HCT116 (cell line): ENCODE measurements at regions not wholly inside any gene's neighbourhood (a gene's known extent, or its start where the extent isn't known, plus 50 kb on each side); places are given as distances from the start of the nearest gene placed in this dataset.

ENCODE experiments used
- ATAC-seq: fragments of 200-7000 bp; cut with Tn5 transposase; 2 replicates; pipeline ENCODE4 v1.9.1; 2020; ENCODE audit warnings: mild to moderate bottlenecking, moderate library complexity
- BruUV-seq: library from RNA; stranded (reverse); fragments of 400-500 nt; replicated peaks from 2 replicates; lab custom pipeline; 2021; lab: Mats Ljungman, UMichigan
- CTCF ChIA-PET: fragments of 300-600 bp; sonication (Branson Sonifier 250); formaldehyde crosslinking; loops from one replicate; lab custom pipeline; 2021; ENCODE audit warnings: antibody characterized with exemption; lab: Charles Lee
- POLR2A ChIA-PET: fragments of 300-600, 350-600 bp; sonication (Branson Sonifier 250); formaldehyde crosslinking; loops from one replicate; lab custom pipeline; 2021; ENCODE audit warnings: antibody characterized with exemption; lab: Charles Lee
- RAD21 ChIA-PET, 2 experiments: fragments of 300-600 bp; sonication (Branson Sonifier 250); formaldehyde crosslinking; loops; one replicate each; lab custom pipeline; 2023; ENCODE audit warnings: low total read pairs in 2 of 2; ENCODE audit not compliant: uncharacterized antibody in 2 of 2, unreplicated experiment in 2 of 2, low non-redundant PET in 1 of 2; lab: Charles Lee
- DNase-seq: peaks from one replicate; pipeline ENCODE4 v3.0.0-alpha.2; 2010; ENCODE audit warnings: low read depth, low spot score
- H2AFZ ChIP-seq: fragments of 200-600 bp; shearing (Covaris generic), sonication (generic); 2 replicates; pipeline ENCODE4 v1.6.1; 2017; ENCODE audit warnings: low read depth, mixed run types, mixed read lengths, antibody characterized with exemption, low read length; ENCODE audit not compliant: poor library complexity, severe bottlenecking
- H3K27ac ChIP-seq: 2 replicates; pipeline ENCODE4 v1.5.1; 2012; ENCODE audit warnings: low read depth, low read length
- H3K27me3 ChIP-seq: fragments of 200-600 bp; sonication (generic); 2 replicates; pipeline ENCODE4 v1.6.1; 2016; ENCODE audit warnings: mixed run types, low read length, mixed read lengths; ENCODE audit not compliant: insufficient read depth
- H3K36me3 ChIP-seq, 2 experiments: fragments of 200-500 bp in 1 of 2; fragments of 200-600 bp in 1 of 2; sonication (Bioruptor generic) in 1 of 2; sonication (generic) in 1 of 2; 2 replicates each; pipeline versions ENCODE4 v1.5.1 to v1.6.1; 2014 to 2016; ENCODE audit warnings: low read length in 2 of 2, inconsistent platforms in 1 of 2, mixed read lengths in 1 of 2, mixed run types in 1 of 2; ENCODE audit not compliant: insufficient read depth in 2 of 2, control insufficient read depth in 1 of 2
- H3K4me1 ChIP-seq, 2 experiments: fragments of 200-600 bp in 1 of 2; sonication (generic) in 1 of 2; 2 replicates each; pipeline versions ENCODE4 v1.5.1 to v1.6.1; 2012 to 2017; ENCODE audit warnings: low read length in 2 of 2, inconsistent platforms in 1 of 2, mild to moderate bottlenecking in 1 of 2, mixed read lengths in 1 of 2, mixed run types in 1 of 2, moderate library complexity in 1 of 2; ENCODE audit not compliant: insufficient read depth in 2 of 2, control insufficient read depth in 1 of 2
- H3K4me2 ChIP-seq: fragments of 200-600 bp; sonication (generic); 2 replicates; pipeline ENCODE4 v1.6.1; 2017; ENCODE audit warnings: mixed run types, low read length, mixed read lengths
- H3K4me3 ChIP-seq, 2 experiments: fragments of 200-600 bp in 1 of 2; sonication (generic) in 1 of 2; replicated peaks in 1 of 2; 2 replicates each; pipeline ENCODE4 v1.5.1; 2011 to 2016; ENCODE audit warnings: low read length in 2 of 2, control low read depth in 1 of 2, low read depth in 1 of 2, mild to moderate bottlenecking in 1 of 2, mixed read lengths in 1 of 2, mixed run types in 1 of 2
- H3K79me2 ChIP-seq: fragments of 200-600 bp; sonication (generic); 2 replicates; pipeline ENCODE4 v1.6.1; 2017; ENCODE audit warnings: mild to moderate bottlenecking, mixed run types, low read length, moderate library complexity, mixed read lengths; ENCODE audit not compliant: insufficient read depth
- H3K9ac ChIP-seq: fragments of 200-600 bp; sonication (generic); 2 replicates; pipeline ENCODE4 v1.6.1; 2016; ENCODE audit warnings: low read length, mixed read lengths
- H3K9me2 ChIP-seq: fragments of 200-600 bp; sonication (generic), shearing (Covaris generic); 2 replicates; pipeline ENCODE4 v1.6.1; 2017; ENCODE audit warnings: mixed run types, mild to moderate bottlenecking, moderate library complexity; ENCODE audit not compliant: insufficient read depth
- H3K9me3 ChIP-seq, 2 experiments: fragments of 200-500 bp in 1 of 2; fragments of 200-600 bp in 1 of 2; sonication (Bioruptor generic) in 1 of 2; sonication (generic) in 1 of 2; 2 replicates each; pipeline ENCODE4 v1.6.1; 2014 to 2017; ENCODE audit warnings: low read length in 2 of 2, mixed read lengths in 2 of 2, inconsistent platforms in 1 of 2, low read depth in 1 of 2, mild to moderate bottlenecking in 1 of 2, mixed run types in 1 of 2, moderate library complexity in 1 of 2; ENCODE audit not compliant: control insufficient read depth in 1 of 2, insufficient read depth in 1 of 2
- H4K20me1 ChIP-seq: fragments of 200-600 bp; sonication (generic), shearing (Covaris generic); 2 replicates; pipeline ENCODE4 v1.6.1; 2017; ENCODE audit warnings: mixed run types, mild to moderate bottlenecking, moderate library complexity; ENCODE audit not compliant: insufficient read depth
- CBX3 ChIP-seq: IDR thresholded peaks from 2 replicates; pipeline ENCODE4 v1.6.1; 2012; ENCODE audit warnings: low read depth
- CTCF ChIP-seq, 3 experiments: fragments of 200-600 bp in 1 of 3; sonication (generic) in 1 of 3; IDR thresholded peaks in 2 of 3; conservative IDR thresholded peaks in 1 of 3; 2 replicates each; pipeline ENCODE4 v1.5.1; 2012 to 2017; ENCODE audit warnings: low read depth in 2 of 3, low read length in 2 of 3, antibody characterized with exemption in 1 of 3, borderline replicate concordance in 1 of 3, control low read depth in 1 of 3, mild to moderate bottlenecking in 1 of 3, mixed read lengths in 1 of 3, mixed run types in 1 of 3, moderate library complexity in 1 of 3; ENCODE audit not compliant: insufficient read depth in 1 of 3
- EGR1 ChIP-seq: IDR thresholded peaks from 2 replicates; pipeline ENCODE4 v1.6.1; 2012; ENCODE audit warnings: low read depth
- EZH2 ChIP-seq: fragments of 200-600 bp; sonication (generic); IDR thresholded peaks from 2 replicates; pipeline ENCODE4 v1.6.1; 2017; ENCODE audit warnings: antibody characterized with exemption, mixed run types
- MAX ChIP-seq: IDR thresholded peaks from 2 replicates; pipeline ENCODE4 v1.6.1; 2012
- SIN3A ChIP-seq: IDR thresholded peaks from 2 replicates; pipeline ENCODE4 v1.6.1; 2012; ENCODE audit warnings: low read depth
- SRF ChIP-seq: IDR thresholded peaks from 2 replicates; pipeline ENCODE4 v1.6.1; 2012; ENCODE audit warnings: low read depth
- YY1 ChIP-seq: IDR thresholded peaks from 2 replicates; pipeline ENCODE4 v1.6.1; 2011; ENCODE audit warnings: low read length, low read depth, moderate library complexity, mild to moderate bottlenecking; ENCODE audit not compliant: insufficient replicate concordance; ENCODE audit errors: extremely low read depth
- ZBTB33 ChIP-seq: IDR thresholded peaks from 2 replicates; pipeline ENCODE4 v1.6.1; 2011; ENCODE audit warnings: mild to moderate bottlenecking, low read length, moderate library complexity; ENCODE audit not compliant: insufficient replicate concordance; ENCODE audit errors: extremely low read depth
- ZFX ChIP-seq: fragments of 450-650 bp; IDR thresholded peaks from 2 replicates; pipeline ENCODE4 v1.6.1; 2017
- intact Hi-C: fragments of 100-400 bp; cut with micrococcal nuclease; formaldehyde crosslinking; loops from 2 replicates; pipeline ENCODE4 v1.10.0; 2022

- no peak overlapping the region for H3K27ac ChIP-seq
- intact Hi-C loops = no loop called here
These were observed 654.9 kb downstream of the ZPLD1 start for GRCh38 chr3:103089758-103090157.

More at GRCh38 chr3:103089758-103090157, 654.9 kb downstream of the ZPLD1 start:
- DNase-seq = no peak
- BruUV-seq = no TSS peak
- no peaks in the 10 kb centered on the region for H3K36me3 ChIP-seq
- no peaks in the 10 kb centered on the region for H3K27me3 ChIP-seq
- no peaks in the 10 kb centered on the region for H4K20me1 ChIP-seq
- H3K9me2 ChIP-seq = no peaks in the 10 kb centered on the region
- ChIA-PET POLR2A (no interaction called here), RAD21 (no interaction called here), CTCF (no interaction called here)
- no peak overlapping the region for H3K4me2 ChIP-seq
- ATAC-seq = no peak
- H2AFZ ChIP-seq = no peak overlapping the region
- no peaks in the 10 kb centered on the region for H3K9me3 ChIP-seq
- no peaks in the 10 kb centered on the region for H3K79me2 ChIP-seq
- no peak for TF ChIP-seq SRF
- TF ChIP-seq MAX = no peak
- TF ChIP-seq ZFX = no peak
- no peak for TF ChIP-seq CBX3
- TF ChIP-seq EZH2 = no peak
- no peak for TF ChIP-seq YY1
- TF ChIP-seq EGR1 = no peak
- no peak for TF ChIP-seq SIN3A
- no peak for TF ChIP-seq ZBTB33
- TF ChIP-seq CTCF (IDR thresholded peaks at IDR 0.05 in 2 of 3, conservative IDR thresholded peaks at IDR 0.05 in 1 of 3; ENCODE audit: borderline replicate concordance in 1 of 3, insufficient read depth in 1 of 3, low read depth in 2 of 3, low read length in 2 of 3) = no peak
- no peak overlapping the region for H3K9ac ChIP-seq
- no peaks in the 10 kb centered on the region for H3K4me1 ChIP-seq
- H3K4me3 ChIP-seq = no peak overlapping the region
